ENCODE measurements at regions not wholly inside any gene's neighbourhood (a gene's known extent, or its start where the extent isn't known, plus 50 kb on each side); places are given as distances from the start of the nearest gene placed in this dataset.

- TF ChIP-seq CTCF (conservative IDR thresholded peaks at IDR 0.05 in 1 of 2, IDR thresholded peaks at IDR 0.05 in 1 of 2; ENCODE audit: low read depth in 1 of 2, low read length in 2 of 2) = no peak
- no peak for TF ChIP-seq EZH2 (IDR thresholded peaks at IDR 0.05; ENCODE audit: low read length, missing control alignments)
These were observed 141.0 kb downstream of the MACC1 start for GRCh38 chr7:20075992-20076820.
